ENCODE measurements at regions not wholly inside any gene's neighbourhood (a gene's known extent, or its start where the extent isn't known, plus 50 kb on each side); places are given as distances from the start of the nearest gene placed in this dataset.

GRCh38 chr15:58285212-58285920 lies 146.4 kb upstream of the LIPC start:
- Histone ChIP-seq H3K9me3 (replicated peaks; ENCODE audit: control insufficient read depth, low read depth, low read length) (no peaks in the 10 kb centered on the region), H3K4me1 (ENCODE audit: control insufficient read depth, insufficient read depth, low read length) (no peaks in the 10 kb centered on the region), H3K36me3 (ENCODE audit: control insufficient read depth, insufficient read depth, low read length) (no peaks in the 10 kb centered on the region), H3K27me3 (ENCODE audit: control insufficient read depth, insufficient read depth, low read length) (no peaks in the 10 kb centered on the region), H3K4me3 (ENCODE audit: low read length) (no peak overlapping the region), H3K27ac (ENCODE audit: low read length) (no peak overlapping the region)
- WGBS (ENCODE audit: insufficient coverage): 92% methylated on average over 7 of the region's 11 CpGs
- DNase-seq: no peak

- no CpG with 5 or more reads among the region's 2 CpGs for WGBS (ENCODE audit: insufficient coverage)
- H3K9me3 ChIP-seq (replicated peaks; ENCODE audit: control insufficient read depth, low read depth, low read length): no peaks in the 10 kb centered on the region
- H3K36me3 ChIP-seq (ENCODE audit: control insufficient read depth, insufficient read depth, low read length): no peaks in the 10 kb centered on the region
- no peak for DNase-seq
- H3K4me3 ChIP-seq (ENCODE audit: low read length): no peak overlapping the region
- H3K27ac ChIP-seq (ENCODE audit: low read length): no peak overlapping the region
- H3K27me3 ChIP-seq (ENCODE audit: control insufficient read depth, insufficient read depth, low read length): no peaks in the 10 kb centered on the region
- no peaks in the 10 kb centered on the region for H3K4me1 ChIP-seq (ENCODE audit: control insufficient read depth, insufficient read depth, low read length)
Observed at GRCh38 chr15:58285921-58286278, 145.9 kb upstream of the LIPC start.

GRCh38 chr15:58286523-58286922 lies 145.3 kb upstream of the LIPC start:
- no peaks in the 10 kb centered on the region for H3K27me3 ChIP-seq (ENCODE audit: control insufficient read depth, insufficient read depth, low read length)
- H3K9me3 ChIP-seq (replicated peaks; ENCODE audit: control insufficient read depth, low read depth, low read length): no peaks in the 10 kb centered on the region
- no peaks in the 10 kb centered on the region for H3K4me1 ChIP-seq (ENCODE audit: control insufficient read depth, insufficient read depth, low read length)
- no peak for DNase-seq
- no peaks in the 10 kb centered on the region for H3K36me3 ChIP-seq (ENCODE audit: control insufficient read depth, insufficient read depth, low read length)
- no peak overlapping the region for H3K27ac ChIP-seq (ENCODE audit: low read length)
- 80% methylated on average over 1 of the region's 4 CpGs for WGBS (ENCODE audit: insufficient coverage)
- H3K4me3 ChIP-seq (ENCODE audit: low read length): no peak overlapping the region

GRCh38 chr15:58287891-58288290 lies 143.9 kb upstream of the LIPC start:
- no CpG with 5 or more reads among the region's 2 CpGs for WGBS (ENCODE audit: insufficient coverage)
- H3K27ac ChIP-seq (ENCODE audit: low read length): no peak overlapping the region
- no peaks in the 10 kb centered on the region for H3K27me3 ChIP-seq (ENCODE audit: control insufficient read depth, insufficient read depth, low read length)
- no peaks in the 10 kb centered on the region for H3K36me3 ChIP-seq (ENCODE audit: control insufficient read depth, insufficient read depth, low read length)
- H3K9me3 ChIP-seq (replicated peaks; ENCODE audit: control insufficient read depth, low read depth, low read length): peaks cover 6% of the 10 kb centered on the region
- no peak for DNase-seq
- no peak overlapping the region for H3K4me3 ChIP-seq (ENCODE audit: low read length)
- H3K4me1 ChIP-seq (ENCODE audit: control insufficient read depth, insufficient read depth, low read length): no peaks in the 10 kb centered on the region

GRCh38 chr15:58288592-58288991 lies 143.2 kb upstream of the LIPC start:
- Histone ChIP-seq H3K9me3 (replicated peaks; ENCODE audit: control insufficient read depth, low read depth, low read length) (peaks cover 6% of the 10 kb centered on the region), H3K27me3 (ENCODE audit: control insufficient read depth, insufficient read depth, low read length) (no peaks in the 10 kb centered on the region), H3K36me3 (ENCODE audit: control insufficient read depth, insufficient read depth, low read length) (no peaks in the 10 kb centered on the region), H3K27ac (ENCODE audit: low read length) (no peak overlapping the region), H3K4me3 (ENCODE audit: low read length) (no peak overlapping the region), H3K4me1 (ENCODE audit: control insufficient read depth, insufficient read depth, low read length) (no peaks in the 10 kb centered on the region)
- DNase-seq: no peak
- no CpG with 5 or more reads among the region's 3 CpGs for WGBS (ENCODE audit: insufficient coverage)

GRCh38 chr15:58291848-58292247 lies 139.9 kb upstream of the LIPC start:
- Histone ChIP-seq H3K4me3 (ENCODE audit: low read length) (no peak overlapping the region), H3K9me3 (replicated peaks; ENCODE audit: control insufficient read depth, low read depth, low read length) (peaks cover 6% of the 10 kb centered on the region), H3K27ac (ENCODE audit: low read length) (no peak overlapping the region), H3K27me3 (ENCODE audit: control insufficient read depth, insufficient read depth, low read length) (no peaks in the 10 kb centered on the region), H3K4me1 (ENCODE audit: control insufficient read depth, insufficient read depth, low read length) (no peaks in the 10 kb centered on the region), H3K36me3 (ENCODE audit: control insufficient read depth, insufficient read depth, low read length) (no peaks in the 10 kb centered on the region)
- DNase-seq: no peak

- WGBS (ENCODE audit: insufficient coverage): no CpG with 5 or more reads among the region's 3 CpGs
- DNase-seq: no peak
- Histone ChIP-seq H3K4me3 (ENCODE audit: low read length) (no peak overlapping the region), H3K27ac (ENCODE audit: low read length) (no peak overlapping the region), H3K36me3 (ENCODE audit: control insufficient read depth, insufficient read depth, low read length) (no peaks in the 10 kb centered on the region), H3K27me3 (ENCODE audit: control insufficient read depth, insufficient read depth, low read length) (no peaks in the 10 kb centered on the region), H3K4me1 (ENCODE audit: control insufficient read depth, insufficient read depth, low read length) (no peaks in the 10 kb centered on the region), H3K9me3 (replicated peaks; ENCODE audit: control insufficient read depth, low read depth, low read length) (peaks cover 6% of the 10 kb centered on the region)
Observed at GRCh38 chr15:58292751-58293175, 139.0 kb upstream of the LIPC start.

- no peaks in the 10 kb centered on the region for H3K27me3 ChIP-seq (ENCODE audit: control insufficient read depth, insufficient read depth, low read length)
- H3K36me3 ChIP-seq (ENCODE audit: control insufficient read depth, insufficient read depth, low read length): no peaks in the 10 kb centered on the region
- no peak for DNase-seq
- H3K27ac ChIP-seq (ENCODE audit: low read length): no peak overlapping the region
- H3K9me3 ChIP-seq (replicated peaks; ENCODE audit: control insufficient read depth, low read depth, low read length): peaks cover 6% of the 10 kb centered on the region
- H3K4me3 ChIP-seq (ENCODE audit: low read length): no peak overlapping the region
- WGBS (ENCODE audit: insufficient coverage): 70% methylated on average over 3 of the region's 8 CpGs
- H3K4me1 ChIP-seq (ENCODE audit: control insufficient read depth, insufficient read depth, low read length): peaks cover under 1% of the 10 kb centered on the region
Observed at GRCh38 chr15:58293622-58294550, 137.9 kb upstream of the LIPC start.

- Histone ChIP-seq H3K36me3 (ENCODE audit: control insufficient read depth, insufficient read depth, low read length) (no peaks in the 10 kb centered on the region), H3K4me3 (ENCODE audit: low read length) (no peak overlapping the region), H3K4me1 (ENCODE audit: control insufficient read depth, insufficient read depth, low read length) (peaks cover 7% of the 10 kb centered on the region), H3K27ac (ENCODE audit: low read length) (no peak overlapping the region), H3K27me3 (ENCODE audit: control insufficient read depth, insufficient read depth, low read length) (no peaks in the 10 kb centered on the region), H3K9me3 (replicated peaks; ENCODE audit: control insufficient read depth, low read depth, low read length) (peaks cover 6% of the 10 kb centered on the region)
- no CpG with 5 or more reads among the region's 2 CpGs for WGBS (ENCODE audit: insufficient coverage)
- DNase-seq: no peak
Observed at GRCh38 chr15:58294681-58295254, 137.0 kb upstream of the LIPC start.

GRCh38 chr15:58295637-58296215 lies 136.1 kb upstream of the LIPC start:
- Histone ChIP-seq H3K36me3 (ENCODE audit: control insufficient read depth, insufficient read depth, low read length) (no peaks in the 10 kb centered on the region), H3K9me3 (replicated peaks; ENCODE audit: control insufficient read depth, low read depth, low read length) (peaks cover 6% of the 10 kb centered on the region), H3K27me3 (ENCODE audit: control insufficient read depth, insufficient read depth, low read length) (peaks cover 1% of the 10 kb centered on the region), H3K4me1 (ENCODE audit: control insufficient read depth, insufficient read depth, low read length) (peaks cover 7% of the 10 kb centered on the region), H3K27ac (ENCODE audit: low read length) (no peak overlapping the region), H3K4me3 (ENCODE audit: low read length) (no peak overlapping the region)
- DNase-seq: no peak
- no CpG with 5 or more reads among the region's 7 CpGs for WGBS (ENCODE audit: insufficient coverage)
